HuH-7.5 (cell line): ENCODE measurements at regions not wholly inside any gene's neighbourhood (a gene's known extent, or its start where the extent isn't known, plus 50 kb on each side); places are given as distances from the start of the nearest gene placed in this dataset.
A peak's percentile ranks its signal among the peaks of the same experiment; 100 is the strongest.

ENCODE experiments used
- DNase-seq: peaks from one replicate; pipeline ENCODE4 v3.0.0; 2011; ENCODE audit warnings: low spot score

- no peak for DNase-seq
These were observed 89.1 kb downstream of the MID1IP1 start for GRCh38 chrX:38890326-38890725.

GRCh38 chrX:38890963-38891362, 89.7 kb downstream of the MID1IP1 start:
- peak; percentile 12 for DNase-seq

GRCh38 chrX:38891641-38892413, 90.6 kb downstream of the MID1IP1 start:
- DNase-seq = no peak

DNA sequence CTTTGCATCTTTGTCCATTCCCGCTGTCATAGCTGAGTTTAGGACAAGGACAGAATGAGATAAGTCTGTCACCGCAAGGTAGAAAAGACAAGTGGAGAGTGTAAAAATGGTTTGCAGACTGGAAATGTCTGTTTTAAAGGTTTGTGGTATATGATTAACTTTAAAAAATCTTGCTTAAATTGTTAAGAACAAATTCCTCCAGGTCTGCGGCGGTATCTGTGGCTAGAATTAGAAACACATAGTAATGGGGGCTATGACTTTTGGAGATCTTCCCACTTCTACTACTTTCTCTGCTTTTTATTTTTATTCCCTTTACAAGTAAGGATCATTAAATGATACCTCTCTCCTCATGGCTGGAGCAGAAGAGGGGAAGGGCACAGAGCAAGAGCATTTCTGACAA, 92.2 kb downstream of the MID1IP1 start:
- no peak for DNase-seq

DNA sequence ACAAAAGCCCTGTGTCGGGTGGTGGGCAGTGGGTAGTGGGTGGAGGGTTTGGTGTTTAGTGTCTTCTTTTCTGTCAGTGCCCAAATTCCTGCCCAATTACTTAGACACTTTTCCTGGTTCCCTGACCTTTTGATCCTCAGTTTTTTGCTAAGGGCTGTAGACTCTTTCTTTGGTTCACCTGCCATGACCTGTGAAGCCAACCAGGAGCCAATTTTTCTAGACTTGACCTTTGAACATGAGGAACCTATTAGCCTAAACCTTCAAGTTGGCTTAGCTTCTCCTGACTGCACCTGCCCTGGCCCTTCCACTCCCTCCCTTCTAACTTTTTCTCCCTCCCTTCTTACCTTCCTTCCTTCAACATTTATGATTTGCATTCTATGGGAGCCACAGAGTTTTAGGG, 94.5 kb downstream of the MID1IP1 start:
- DNase-seq = no peak

GRCh38 chrX:38896724-38897298, 95.6 kb downstream of the MID1IP1 start:
- no peak for DNase-seq

- no peak for DNase-seq
These were observed 97.0 kb downstream of the MID1IP1 start for GRCh38 chrX:38898261-38898660.

DNA sequence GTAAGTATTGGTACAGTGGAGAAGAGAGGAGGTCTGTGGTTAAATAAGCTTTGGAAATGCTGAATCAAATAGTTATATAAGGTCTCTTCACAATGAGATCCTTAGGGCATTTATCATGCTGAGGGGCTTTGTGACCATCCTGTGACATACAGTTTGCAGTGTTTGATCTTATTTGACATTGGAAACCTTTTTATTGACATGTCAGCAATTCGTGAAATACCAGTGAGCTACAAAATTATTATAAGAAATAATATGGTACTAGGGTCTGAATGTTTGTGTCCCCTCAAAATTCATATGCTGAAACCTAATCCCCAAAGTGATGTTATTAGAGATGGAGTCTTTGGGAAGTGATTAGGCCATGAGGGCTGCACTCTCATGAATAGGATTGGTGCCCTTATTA, 98.4 kb downstream of the MID1IP1 start:
- no peak for DNase-seq

GRCh38 chrX:38900719-38901118, 99.5 kb downstream of the MID1IP1 start:
- DNase-seq = no peak

GRCh38 chrX:38902972-38903492, 101.8 kb downstream of the MID1IP1 start:
- DNase-seq = no peak

GRCh38 chrX:38916801-38917200, 115.5 kb downstream of the MID1IP1 start:
- no peak for DNase-seq

GRCh38 chrX:38917954-38918353, 116.7 kb downstream of the MID1IP1 start:
- no peak for DNase-seq

DNA sequence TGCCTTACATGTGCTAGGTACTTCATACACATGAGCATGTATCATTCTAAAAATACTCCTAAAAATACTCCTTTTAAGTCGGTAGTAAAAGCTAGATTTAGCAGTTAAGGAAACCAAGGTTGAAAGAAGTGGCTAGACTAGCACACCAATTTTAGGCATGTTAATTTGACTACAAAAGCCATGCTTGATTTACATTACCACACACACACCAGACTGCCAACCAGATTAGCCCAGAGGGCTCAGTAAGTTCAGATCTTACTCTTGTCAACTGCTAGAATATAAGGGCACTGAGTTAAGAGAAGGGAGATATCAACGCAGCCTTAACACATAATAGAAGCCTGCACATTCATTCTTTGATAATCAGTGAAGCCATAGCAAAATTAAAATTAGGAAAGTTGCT, 117.9 kb downstream of the MID1IP1 start:
- no peak for DNase-seq

- DNase-seq = no peak
These were observed 118.7 kb downstream of the MID1IP1 start for GRCh38 chrX:38919853-38920528.

- DNase-seq = no peak
These were observed 122.3 kb downstream of the MID1IP1 start for GRCh38 chrX:38923451-38923969.

DNA sequence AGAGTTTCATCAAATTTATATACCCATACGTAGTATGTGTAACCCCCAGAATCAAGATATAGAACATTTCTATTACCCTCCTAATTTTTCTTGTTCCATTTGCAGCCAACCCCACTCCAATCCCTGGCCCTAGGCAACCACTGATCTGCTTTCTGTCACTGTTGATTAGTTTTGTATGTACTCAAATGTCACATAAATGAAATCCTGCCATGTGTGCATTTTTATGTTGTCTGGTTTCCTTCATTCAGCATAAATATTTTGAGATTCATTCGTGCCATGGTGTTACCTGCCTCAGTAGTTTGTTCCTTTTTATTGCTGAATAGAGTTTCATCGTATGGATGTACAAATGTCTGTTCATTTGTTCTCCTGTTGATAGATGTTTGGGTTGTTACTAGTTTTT, 126.3 kb downstream of the MID1IP1 start:
- no peak for DNase-seq

- no peak for DNase-seq
These were observed 128.7 kb downstream of the MID1IP1 start for GRCh38 chrX:38929966-38930421.

DNA sequence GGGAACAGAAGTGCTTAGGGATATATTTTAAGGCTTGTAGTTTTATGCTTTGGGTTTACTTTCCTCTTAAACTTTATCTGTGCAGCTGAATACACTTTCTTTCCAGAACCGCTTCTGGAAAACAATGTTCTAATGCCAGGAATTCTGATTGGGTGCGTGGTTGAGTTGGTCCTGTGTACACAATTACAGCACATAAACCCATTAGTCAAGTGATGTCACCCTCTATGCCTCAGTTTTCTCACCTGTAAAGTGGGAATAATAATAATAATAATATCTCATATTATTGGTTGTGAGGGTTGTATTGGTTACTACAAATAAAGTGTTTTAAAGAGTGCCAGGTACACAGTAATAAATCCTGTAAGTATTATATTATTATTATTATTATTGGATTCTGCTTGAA, 129.2 kb downstream of the MID1IP1 start:
- no peak for DNase-seq

DNA sequence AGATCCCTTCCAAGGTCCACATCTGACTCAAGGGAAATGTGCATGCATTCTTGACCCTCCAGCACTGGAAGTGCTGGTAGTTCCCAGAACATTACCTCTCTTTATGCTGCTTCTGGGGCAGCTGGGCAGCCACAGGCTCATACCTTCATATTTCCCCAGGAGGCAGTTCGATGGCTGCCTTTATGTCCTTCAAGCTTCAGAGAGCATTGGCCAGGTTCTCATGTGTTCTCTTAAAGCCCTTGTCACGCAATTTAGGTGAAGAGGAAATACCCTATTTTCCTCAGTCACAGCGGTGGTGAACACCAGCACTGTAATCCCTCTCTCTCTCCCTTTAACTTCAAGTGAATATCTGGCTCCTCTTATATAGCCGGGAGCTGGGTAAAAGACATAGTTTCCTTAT, 134.3 kb downstream of the MID1IP1 start:
- DNase-seq = no peak

- no peak for DNase-seq
These were observed 136.1 kb downstream of the MID1IP1 start for GRCh38 chrX:38937400-38937799.

GRCh38 chrX:38937926-38938325, 136.7 kb downstream of the MID1IP1 start:
- DNase-seq = no peak

- DNase-seq = no peak
These were observed 137.8 kb downstream of the MID1IP1 start for GRCh38 chrX:38939067-38939466.

DNA sequence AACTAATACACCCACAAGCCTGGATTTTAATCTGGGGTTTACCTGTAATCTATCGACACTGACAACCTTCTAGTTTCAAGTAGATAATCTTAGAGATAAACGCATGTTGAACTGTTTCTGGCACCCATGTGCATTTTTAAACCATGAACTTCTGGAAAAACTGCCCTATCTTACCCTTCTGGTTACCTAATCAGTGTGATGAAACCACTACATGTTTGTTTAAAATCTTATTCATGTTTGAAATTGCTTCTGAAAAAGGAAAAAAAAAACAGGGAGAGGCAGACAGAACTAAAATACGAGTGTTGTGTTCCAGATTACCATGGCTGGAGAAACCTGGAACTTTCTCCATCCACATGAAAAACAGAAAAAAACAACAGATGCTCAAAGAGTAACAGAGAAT, 139.3 kb downstream of the MID1IP1 start:
- DNase-seq = no peak
